A549 (cell line): ENCODE measurements at regions not wholly inside any gene's neighbourhood (a gene's known extent, or its start where the extent isn't known, plus 50 kb on each side); places are given as distances from the start of the nearest gene placed in this dataset.

Source experiments
- EP300 ChIP-seq, 2 experiments: fragments of >200 bp; sonication (Bioruptor Twin); formaldehyde crosslinking; IDR thresholded peaks; 2 replicates in 1 of 2; 3 replicates in 1 of 2; pipeline ENCODE4 v1.6.1; 2016 to 2017
- ZSCAN20 ChIP-seq: fragments of 250-450 bp; sonication (Bioruptor Pico); IDR thresholded peaks from 2 replicates; pipeline ENCODE4 v1.8.0; 2022; ENCODE audit warnings: mild to moderate bottlenecking, moderate library complexity
- TF ChIP-seq, protein P1 (sequence below): fragments of >200 bp; sonication (Bioruptor Twin); formaldehyde crosslinking; IDR thresholded peaks from 3 replicates; pipeline ENCODE4 v1.5.1; 2016

- TF ChIP-seq, protein P1, sequence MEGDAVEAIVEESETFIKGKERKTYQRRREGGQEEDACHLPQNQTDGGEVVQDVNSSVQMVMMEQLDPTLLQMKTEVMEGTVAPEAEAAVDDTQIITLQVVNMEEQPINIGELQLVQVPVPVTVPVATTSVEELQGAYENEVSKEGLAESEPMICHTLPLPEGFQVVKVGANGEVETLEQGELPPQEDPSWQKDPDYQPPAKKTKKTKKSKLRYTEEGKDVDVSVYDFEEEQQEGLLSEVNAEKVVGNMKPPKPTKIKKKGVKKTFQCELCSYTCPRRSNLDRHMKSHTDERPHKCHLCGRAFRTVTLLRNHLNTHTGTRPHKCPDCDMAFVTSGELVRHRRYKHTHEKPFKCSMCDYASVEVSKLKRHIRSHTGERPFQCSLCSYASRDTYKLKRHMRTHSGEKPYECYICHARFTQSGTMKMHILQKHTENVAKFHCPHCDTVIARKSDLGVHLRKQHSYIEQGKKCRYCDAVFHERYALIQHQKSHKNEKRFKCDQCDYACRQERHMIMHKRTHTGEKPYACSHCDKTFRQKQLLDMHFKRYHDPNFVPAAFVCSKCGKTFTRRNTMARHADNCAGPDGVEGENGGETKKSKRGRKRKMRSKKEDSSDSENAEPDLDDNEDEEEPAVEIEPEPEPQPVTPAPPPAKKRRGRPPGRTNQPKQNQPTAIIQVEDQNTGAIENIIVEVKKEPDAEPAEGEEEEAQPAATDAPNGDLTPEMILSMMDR = no peak
- TF ChIP-seq ZSCAN20 (CRISPR knock-in tag) (no peak), EP300 (IDR thresholded peaks at IDR 0.05) (no peak)
Measured at GRCh38 chr1:221965252-221965651, 223.4 kb upstream of the DUSP10 start.
